SK-N-MC (cell line): ENCODE measurements at regions not wholly inside any gene's neighbourhood (a gene's known extent, or its start where the extent isn't known, plus 50 kb on each side); places are given as distances from the start of the nearest gene placed in this dataset.

ENCODE experiments used
- EZH2 ChIP-seq: fragments of 200-600 bp; sonication (generic); IDR thresholded peaks from one replicate; pipeline ENCODE4 v1.6.1; 2017; ENCODE audit warnings: antibody characterized with exemption
- FOXP2 ChIP-seq: optimal IDR thresholded peaks from 2 replicates; pipeline ENCODE3; 2011; ENCODE audit warnings: mild to moderate bottlenecking, moderate library complexity; ENCODE audit not compliant: insufficient read depth; ENCODE audit errors: extremely low read length, control extremely low read depth
- POLR2AphosphoS5 ChIP-seq: IDR thresholded peaks from 2 replicates; pipeline ENCODE4 v1.6.1; 2012; ENCODE audit warnings: mild to moderate bottlenecking, low read depth, low read length, borderline replicate concordance

GRCh38 chr7:106426803-106427202, 142.0 kb upstream of the NAMPT start:
- no peak for TF ChIP-seq EZH2
- no peak for TF ChIP-seq POLR2AphosphoS5
- TF ChIP-seq FOXP2, result no peak
